Activated naive CD8-positive, alpha-beta T cell treated with anti-CD3 and anti-CD28 coated beads for 36 hours (primary cell): ENCODE measurements at regions not wholly inside any gene's neighbourhood (a gene's known extent, or its start where the extent isn't known, plus 50 kb on each side); places are given as distances from the start of the nearest gene placed in this dataset.

ENCODE experiments used
- DNase-seq: peaks from one replicate; pipeline ENCODE4 v3.0.0; 2021
- H3K27ac Mint-ChIP-seq: one replicate; pipeline ENCODE4 v1.8.0; 2022; ENCODE audit warnings: mild to moderate bottlenecking, moderate library complexity, mixed read lengths
- H3K27me3 Mint-ChIP-seq: one replicate; pipeline ENCODE4 v1.8.0; 2022; ENCODE audit warnings: mild to moderate bottlenecking, mixed read lengths
- H3K36me3 Mint-ChIP-seq: one replicate; pipeline ENCODE4 v1.8.0; 2021; ENCODE audit warnings: mild to moderate bottlenecking, mixed read lengths
- H3K4me1 Mint-ChIP-seq: one replicate; pipeline ENCODE4 v1.8.0; 2021; ENCODE audit warnings: mixed read lengths
- H3K4me3 Mint-ChIP-seq: one replicate; pipeline ENCODE4 v1.8.0; 2022; ENCODE audit warnings: mild to moderate bottlenecking, moderate library complexity, mixed read lengths
- H3K9me3 Mint-ChIP-seq: one replicate; pipeline ENCODE4 v1.8.0; 2022; ENCODE audit warnings: mixed read lengths

GRCh38 chr13:73590795-73591194 is 532.0 kb downstream of the KLF5 start:
- Mint-ChIP-seq H3K4me1 (no peaks in the 10 kb centered on the region), H3K36me3 (no peaks in the 10 kb centered on the region), H3K27ac (no peak overlapping the region), H3K4me3 (no peak overlapping the region), H3K27me3 (no peaks in the 10 kb centered on the region), H3K9me3 (peaks cover 7% of the 10 kb centered on the region)
- no peak for DNase-seq

DNA sequence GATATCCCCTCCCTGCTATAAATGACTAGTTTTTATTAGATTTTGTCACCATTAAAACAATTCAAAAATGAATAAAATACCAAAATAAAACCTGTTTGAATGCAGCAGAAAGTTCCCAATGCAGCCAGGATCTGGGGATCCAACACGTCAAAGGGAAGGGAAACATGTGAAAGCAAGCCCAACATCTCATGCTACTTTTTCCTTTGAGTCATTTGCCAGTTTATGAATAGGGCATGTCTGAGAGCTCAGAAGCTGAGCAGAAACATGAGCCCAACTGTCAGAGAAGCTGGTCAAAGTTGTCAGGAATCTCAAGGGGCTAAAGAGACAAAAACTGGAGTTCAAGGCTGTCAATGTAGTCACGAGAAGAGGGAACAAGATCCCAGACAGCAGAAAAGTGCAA is 526.4 kb downstream of the KLF5 start:
- Mint-ChIP-seq H3K36me3 (no peaks in the 10 kb centered on the region), H3K4me3 (no peak overlapping the region), H3K4me1 (no peaks in the 10 kb centered on the region), H3K9me3 (peaks cover 7% of the 10 kb centered on the region), H3K27ac (no peak overlapping the region), H3K27me3 (no peaks in the 10 kb centered on the region)
- no peak for DNase-seq

GRCh38 chr13:73583331-73583730 is 524.5 kb downstream of the KLF5 start:
- Mint-ChIP-seq H3K27ac (no peak overlapping the region), H3K4me1 (no peaks in the 10 kb centered on the region), H3K9me3 (peaks cover 7% of the 10 kb centered on the region), H3K27me3 (no peaks in the 10 kb centered on the region), H3K36me3 (no peaks in the 10 kb centered on the region), H3K4me3 (no peak overlapping the region)
- DNase-seq, result no peak

- H3K4me3 Mint-ChIP-seq, result no peak overlapping the region
- H3K4me1 Mint-ChIP-seq, result no peaks in the 10 kb centered on the region
- DNase-seq, result no peak
- H3K27ac Mint-ChIP-seq, result no peak overlapping the region
- H3K9me3 Mint-ChIP-seq, result no peaks in the 10 kb centered on the region
- H3K27me3 Mint-ChIP-seq, result no peaks in the 10 kb centered on the region
- H3K36me3 Mint-ChIP-seq, result no peaks in the 10 kb centered on the region
These were observed 521.9 kb downstream of the KLF5 start for GRCh38 chr13:73580513-73581267.

DNA sequence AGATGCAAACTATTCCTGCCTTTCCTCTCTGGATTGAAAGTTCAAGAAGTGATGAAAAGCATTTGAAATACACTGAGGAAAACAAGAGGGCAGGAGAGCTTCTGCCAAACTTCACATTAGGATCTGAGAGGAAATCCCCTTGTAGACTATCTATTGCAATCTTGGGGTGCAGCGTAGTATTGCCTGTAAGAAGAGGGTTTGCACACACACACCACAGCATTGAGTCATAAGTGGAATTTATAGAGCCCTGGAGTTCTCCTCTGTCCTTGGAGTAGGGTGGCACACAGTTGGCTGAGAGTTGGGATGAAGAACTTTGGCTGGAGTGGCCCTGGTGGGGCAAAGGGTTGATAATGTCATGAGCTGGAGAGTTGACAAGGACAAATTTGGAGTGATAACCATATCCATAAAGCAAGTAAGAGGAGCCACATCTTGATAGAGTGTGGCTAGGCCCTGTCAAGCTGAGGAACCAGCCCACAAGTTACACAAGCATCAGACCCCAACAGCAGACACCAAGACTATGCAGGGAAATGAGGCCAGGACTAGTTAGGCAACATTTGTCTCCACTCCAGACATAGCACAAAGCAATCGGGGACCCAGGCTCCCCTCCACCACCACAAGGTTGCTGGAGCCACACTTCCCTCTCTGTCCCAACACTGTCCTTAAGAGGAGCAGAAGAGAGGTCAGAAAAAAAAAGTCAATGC is 520.9 kb downstream of the KLF5 start:
- Mint-ChIP-seq H3K27me3 (no peaks in the 10 kb centered on the region), H3K4me1 (no peaks in the 10 kb centered on the region), H3K36me3 (no peaks in the 10 kb centered on the region), H3K9me3 (no peaks in the 10 kb centered on the region), H3K4me3 (no peak overlapping the region), H3K27ac (no peak overlapping the region)
- no peak for DNase-seq

- Mint-ChIP-seq H3K4me3 (no peak overlapping the region), H3K9me3 (no peaks in the 10 kb centered on the region), H3K4me1 (no peaks in the 10 kb centered on the region), H3K27ac (no peak overlapping the region), H3K27me3 (no peaks in the 10 kb centered on the region), H3K36me3 (no peaks in the 10 kb centered on the region)
- no peak for DNase-seq
These were observed 519.6 kb downstream of the KLF5 start for GRCh38 chr13:73578251-73578875.

- H3K4me1 Mint-ChIP-seq, result no peaks in the 10 kb centered on the region
- no peak overlapping the region for H3K4me3 Mint-ChIP-seq
- H3K27ac Mint-ChIP-seq, result no peak overlapping the region
- H3K36me3 Mint-ChIP-seq, result no peaks in the 10 kb centered on the region
- no peaks in the 10 kb centered on the region for H3K9me3 Mint-ChIP-seq
- DNase-seq, result no peak
- no peaks in the 10 kb centered on the region for H3K27me3 Mint-ChIP-seq
These were observed 517.5 kb downstream of the KLF5 start for GRCh38 chr13:73576291-73576690.

- H3K27me3 Mint-ChIP-seq, result no peaks in the 10 kb centered on the region
- peaks cover 1% of the 10 kb centered on the region for H3K36me3 Mint-ChIP-seq
- no peaks in the 10 kb centered on the region for H3K4me1 Mint-ChIP-seq
- H3K4me3 Mint-ChIP-seq, result no peak overlapping the region
- peaks cover 1% of the 10 kb centered on the region for H3K9me3 Mint-ChIP-seq
- no peak for DNase-seq
- no peak overlapping the region for H3K27ac Mint-ChIP-seq
These were observed 514.0 kb downstream of the KLF5 start for GRCh38 chr13:73572824-73573223.

- Mint-ChIP-seq H3K36me3 (peaks cover 1% of the 10 kb centered on the region), H3K27ac (no peak overlapping the region), H3K27me3 (no peaks in the 10 kb centered on the region), H3K4me1 (no peaks in the 10 kb centered on the region), H3K9me3 (peaks cover 1% of the 10 kb centered on the region), H3K4me3 (no peak overlapping the region)
- DNase-seq, result no peak
These were observed 512.6 kb downstream of the KLF5 start for GRCh38 chr13:73571376-73571775.

GRCh38 chr13:73556902-73557301 is 498.1 kb downstream of the KLF5 start:
- Mint-ChIP-seq H3K27ac (no peak overlapping the region), H3K36me3 (no peaks in the 10 kb centered on the region), H3K9me3 (no peaks in the 10 kb centered on the region), H3K27me3 (no peaks in the 10 kb centered on the region), H3K4me3 (no peak overlapping the region), H3K4me1 (no peaks in the 10 kb centered on the region)
- DNase-seq, result no peak

- no peak overlapping the region for H3K4me3 Mint-ChIP-seq
- no peak overlapping the region for H3K27ac Mint-ChIP-seq
- H3K27me3 Mint-ChIP-seq, result no peaks in the 10 kb centered on the region
- no peaks in the 10 kb centered on the region for H3K36me3 Mint-ChIP-seq
- H3K9me3 Mint-ChIP-seq, result no peaks in the 10 kb centered on the region
- H3K4me1 Mint-ChIP-seq, result no peaks in the 10 kb centered on the region
- DNase-seq, result no peak
These were observed 497.3 kb downstream of the KLF5 start for GRCh38 chr13:73556128-73556527.

DNA sequence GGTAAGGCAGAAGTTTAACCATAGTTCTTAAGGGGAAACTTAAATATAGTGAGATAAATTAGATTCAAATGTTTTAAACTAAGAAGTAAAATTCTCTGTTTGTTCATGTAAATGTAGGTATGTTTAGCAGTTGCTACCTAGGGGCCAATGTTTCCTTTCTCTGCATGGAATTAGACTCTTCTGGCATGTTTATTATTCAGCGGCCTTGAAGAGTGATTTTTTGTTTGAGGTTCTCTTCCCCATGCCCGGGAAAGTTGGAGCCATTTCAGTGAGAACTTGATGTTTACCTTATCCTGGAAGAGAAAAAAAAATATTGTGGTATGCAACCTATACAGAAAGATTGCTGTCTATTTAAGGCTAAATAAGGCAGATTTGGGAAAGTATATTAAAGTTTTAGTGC is 492.9 kb downstream of the KLF5 start:
- DNase-seq, result no peak
- H3K4me3 Mint-ChIP-seq, result no peak overlapping the region
- H3K9me3 Mint-ChIP-seq, result no peaks in the 10 kb centered on the region
- H3K27me3 Mint-ChIP-seq, result no peaks in the 10 kb centered on the region
- no peaks in the 10 kb centered on the region for H3K4me1 Mint-ChIP-seq
- no peak overlapping the region for H3K27ac Mint-ChIP-seq
- no peaks in the 10 kb centered on the region for H3K36me3 Mint-ChIP-seq

DNA sequence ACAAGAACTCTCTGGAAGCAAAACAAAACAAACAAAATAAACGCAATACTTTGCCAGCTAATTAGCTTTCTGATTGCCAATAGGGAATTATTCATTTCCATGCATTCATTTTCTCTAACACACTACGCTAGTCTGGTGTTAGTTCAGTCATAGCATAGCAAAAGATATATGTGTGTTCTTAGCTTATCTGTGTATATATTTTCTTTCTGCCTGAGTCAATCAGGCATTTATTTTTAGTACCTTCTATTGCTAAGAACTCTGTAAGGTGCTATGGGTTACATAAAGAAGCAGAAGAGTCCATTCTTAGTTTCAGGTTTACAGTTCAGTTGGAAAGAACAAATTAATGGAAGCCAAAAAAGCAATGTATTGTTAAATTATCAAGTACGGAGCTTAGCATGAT is 490.9 kb downstream of the KLF5 start:
- Mint-ChIP-seq H3K27ac (no peak overlapping the region), H3K4me3 (no peak overlapping the region), H3K27me3 (no peaks in the 10 kb centered on the region), H3K4me1 (no peaks in the 10 kb centered on the region), H3K9me3 (no peaks in the 10 kb centered on the region), H3K36me3 (no peaks in the 10 kb centered on the region)
- no peak for DNase-seq

DNA sequence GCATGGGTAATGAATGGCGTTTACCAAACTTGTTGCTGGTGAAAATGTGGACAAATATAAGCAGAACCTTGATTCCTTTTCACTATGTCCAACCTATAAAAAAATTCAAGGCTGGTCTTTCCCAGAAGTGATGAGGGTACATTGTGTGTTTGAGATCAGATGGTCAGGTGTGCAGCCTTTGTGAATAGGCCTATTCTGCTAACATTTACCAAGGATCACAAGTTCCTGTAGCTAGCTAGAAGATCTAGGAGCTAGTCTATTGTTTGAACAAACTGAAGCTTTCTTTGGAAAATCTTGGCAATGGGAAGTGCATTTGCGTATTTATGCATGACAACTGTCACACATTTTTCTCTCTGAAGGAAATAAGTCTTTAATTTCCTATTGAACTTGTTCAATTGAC is 489.6 kb downstream of the KLF5 start:
- H3K27me3 Mint-ChIP-seq, result no peaks in the 10 kb centered on the region
- DNase-seq, result no peak
- H3K9me3 Mint-ChIP-seq, result no peaks in the 10 kb centered on the region
- H3K4me3 Mint-ChIP-seq, result no peak overlapping the region
- H3K4me1 Mint-ChIP-seq, result no peaks in the 10 kb centered on the region
- no peaks in the 10 kb centered on the region for H3K36me3 Mint-ChIP-seq
- no peak overlapping the region for H3K27ac Mint-ChIP-seq

- no peak overlapping the region for H3K27ac Mint-ChIP-seq
- no peak overlapping the region for H3K4me3 Mint-ChIP-seq
- H3K9me3 Mint-ChIP-seq, result no peaks in the 10 kb centered on the region
- no peaks in the 10 kb centered on the region for H3K36me3 Mint-ChIP-seq
- no peaks in the 10 kb centered on the region for H3K27me3 Mint-ChIP-seq
- no peak for DNase-seq
- no peaks in the 10 kb centered on the region for H3K4me1 Mint-ChIP-seq
These were observed 488.4 kb downstream of the KLF5 start for GRCh38 chr13:73547239-73547638.

- no peaks in the 10 kb centered on the region for H3K4me1 Mint-ChIP-seq
- H3K36me3 Mint-ChIP-seq, result no peaks in the 10 kb centered on the region
- DNase-seq, result no peak
- no peak overlapping the region for H3K4me3 Mint-ChIP-seq
- H3K27me3 Mint-ChIP-seq, result no peaks in the 10 kb centered on the region
- H3K9me3 Mint-ChIP-seq, result no peaks in the 10 kb centered on the region
- H3K27ac Mint-ChIP-seq, result no peak overlapping the region
These were observed 485.4 kb downstream of the KLF5 start for GRCh38 chr13:73544175-73544574.
